MM.1S (cell line): ENCODE measurements at regions not wholly inside any gene's neighbourhood (a gene's known extent, or its start where the extent isn't known, plus 50 kb on each side); places are given as distances from the start of the nearest gene placed in this dataset.

Experiments
- CTCF ChIP-seq: fragments of 300-600 bp; sonication (generic); IDR thresholded peaks from 2 replicates; pipeline ENCODE4 v1.5.1; 2016; ENCODE audit warnings: antibody characterized with exemption, low read length, mixed read lengths
- EZH2 ChIP-seq: fragments of 300-600 bp; sonication (generic); optimal IDR thresholded peaks from 2 replicates; pipeline ENCODE3; 2017; ENCODE audit warnings: low read depth, mild to moderate bottlenecking, antibody characterized with exemption, low read length, mixed read lengths
- EZH2phosphoT487 ChIP-seq: fragments of 300-600 bp; sonication (generic); IDR thresholded peaks from 2 replicates; pipeline ENCODE4 v1.6.1; 2018; ENCODE audit warnings: antibody characterized with exemption, low read length

- TF ChIP-seq CTCF, result no peak
- no peak for TF ChIP-seq EZH2
- no peak for TF ChIP-seq EZH2phosphoT487
Measured at GRCh38 chr12:58678753-58679152, 241.6 kb downstream of the LRIG3 start.
